ENCODE measurements at regions not wholly inside any gene's neighbourhood (a gene's known extent, or its start where the extent isn't known, plus 50 kb on each side); places are given as distances from the start of the nearest gene placed in this dataset.

- H3K4me3 ChIP-seq (ENCODE audit: low read depth, low read length), result no peak overlapping the region
- no peak for TF ChIP-seq CTCF (IDR thresholded peaks at IDR 0.05; ENCODE audit: insufficient read depth, low read length)
- DNase-seq (ENCODE audit: low read depth), result peak; percentile 97
Measured at GRCh38 chr9:16964228-16964627, 93.8 kb upstream of the BNC2 start.

DNA sequence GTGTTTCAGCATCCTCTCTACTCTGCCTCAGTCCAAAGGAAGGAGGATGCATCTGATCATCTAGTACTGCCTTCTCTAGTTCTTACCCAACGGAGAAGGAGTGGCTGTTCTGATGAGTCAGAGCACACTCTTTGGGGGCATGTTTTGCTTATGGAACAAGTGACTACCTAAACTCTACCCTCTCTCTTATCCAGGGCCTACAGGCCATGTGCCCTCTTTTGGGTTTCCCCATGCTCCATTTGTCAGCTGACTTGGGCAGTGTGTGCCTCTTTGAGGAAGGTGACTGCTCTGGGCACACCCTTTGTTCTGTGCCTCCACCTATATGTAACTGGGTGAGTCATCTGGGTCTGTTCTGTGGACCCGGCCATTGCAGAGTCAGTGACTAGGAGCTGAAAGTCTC, 89.6 kb upstream of the BNC2 start:
- H3K4me3 ChIP-seq (ENCODE audit: low read depth, low read length), result no peak overlapping the region
- TF ChIP-seq CTCF (IDR thresholded peaks at IDR 0.05; ENCODE audit: insufficient read depth, low read length), result no peak
- DNase-seq (ENCODE audit: low read depth), result peak; percentile 29

DNA sequence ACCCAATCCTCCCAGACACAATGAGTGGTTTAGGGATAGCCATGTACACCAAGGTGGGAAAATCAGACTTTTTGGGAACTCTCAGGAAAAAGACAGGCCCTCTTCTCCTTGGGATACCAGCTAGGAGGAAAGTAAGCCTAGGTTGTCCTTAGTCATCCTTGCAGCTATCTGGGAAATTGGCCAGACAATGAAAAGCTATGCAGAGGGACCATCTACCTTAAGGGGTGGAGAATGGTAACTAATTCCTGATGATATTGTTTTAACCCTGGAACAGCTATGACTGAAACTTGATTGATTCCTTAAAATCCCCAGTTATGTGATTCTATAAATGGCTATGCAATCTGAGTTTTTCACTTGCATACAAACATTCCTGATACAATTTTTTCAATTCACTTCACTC, 88.9 kb upstream of the BNC2 start:
- DNase-seq (ENCODE audit: low read depth), result peak; percentile 30
- TF ChIP-seq CTCF (IDR thresholded peaks at IDR 0.05; ENCODE audit: insufficient read depth, low read length), result no peak
- no peak overlapping the region for H3K4me3 ChIP-seq (ENCODE audit: low read depth, low read length)

- DNase-seq (ENCODE audit: low read depth), result no peak
- H3K4me3 ChIP-seq (ENCODE audit: low read depth, low read length), result no peak overlapping the region
- no peak for TF ChIP-seq CTCF (IDR thresholded peaks at IDR 0.05; ENCODE audit: insufficient read depth, low read length)
Measured at GRCh38 chr9:16954040-16954439, 83.6 kb upstream of the BNC2 start.

- no peak overlapping the region for H3K4me3 ChIP-seq (ENCODE audit: low read depth, low read length)
- no peak for DNase-seq (ENCODE audit: low read depth)
- no peak for TF ChIP-seq CTCF (IDR thresholded peaks at IDR 0.05; ENCODE audit: insufficient read depth, low read length)
Measured at GRCh38 chr9:16951502-16951901, 81.0 kb upstream of the BNC2 start.

GRCh38 chr9:16950051-16950450, 79.6 kb upstream of the BNC2 start:
- no peak overlapping the region for H3K4me3 ChIP-seq (ENCODE audit: low read depth, low read length)
- DNase-seq (ENCODE audit: low read depth), result no peak
- TF ChIP-seq CTCF (IDR thresholded peaks at IDR 0.05; ENCODE audit: insufficient read depth, low read length), result no peak

DNA sequence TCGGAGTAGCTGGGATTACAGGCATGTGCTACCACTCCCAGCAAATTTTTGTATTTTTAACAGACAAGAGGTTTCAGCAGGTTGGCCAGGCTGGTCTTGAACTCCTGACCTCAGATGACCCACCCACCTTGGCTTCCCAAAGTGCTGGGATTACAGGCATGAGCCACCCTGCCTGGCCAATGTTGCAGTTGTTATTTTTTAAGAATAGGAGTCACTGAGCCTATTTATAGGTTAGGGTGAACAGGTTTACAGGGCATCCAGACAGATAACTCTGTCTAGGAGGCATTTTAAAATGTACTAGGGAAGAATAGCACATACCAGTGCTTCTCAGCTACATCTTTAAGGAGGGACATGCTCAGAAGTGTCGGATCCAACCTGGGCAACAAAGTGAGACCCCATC, 60.1 kb upstream of the BNC2 start:
- no peak for DNase-seq (ENCODE audit: low read depth)
- TF ChIP-seq CTCF (IDR thresholded peaks at IDR 0.05; ENCODE audit: insufficient read depth, low read length), result no peak
- H3K4me3 ChIP-seq (ENCODE audit: low read depth, low read length), result no peak overlapping the region
